PC-3 (cell line): ENCODE measurements at regions not wholly inside any gene's neighbourhood (a gene's known extent, or its start where the extent isn't known, plus 50 kb on each side); places are given as distances from the start of the nearest gene placed in this dataset.
A peak's percentile ranks its signal among the peaks of the same experiment; 100 is the strongest.

Experiments used
- ATAC-seq: fragments of 200-7000 bp; cut with Tn5 transposase; 2 replicates; pipeline ENCODE4 v1.9.1; 2020; ENCODE audit warnings: mild to moderate bottlenecking, moderate library complexity
- BruUV-seq: library from RNA; stranded (reverse); fragments of 400-500 nt; replicated peaks from 2 replicates; lab custom pipeline; 2021; lab: Mats Ljungman, UMichigan
- CTCF ChIA-PET: fragments of 300-600 bp; sonication (Branson Sonifier 250); formaldehyde crosslinking; loops from one replicate; lab custom pipeline; 2022; ENCODE audit warnings: antibody characterized with exemption; lab: Charles Lee
- POLR2A ChIA-PET: fragments of 300-600 bp; sonication (Branson Sonifier 250); formaldehyde crosslinking; loops from one replicate; lab custom pipeline; 2022; ENCODE audit warnings: antibody characterized with exemption; ENCODE audit not compliant: unreplicated experiment; lab: Charles Lee
- DNase-seq: peaks from one replicate; pipeline ENCODE4 v3.0.0-alpha.2; 2015
- H2AFZ ChIP-seq: fragments of 300-600 bp; sonication (generic); 2 replicates; pipeline ENCODE4 v1.6.0; 2016; ENCODE audit warnings: antibody characterized with exemption, low read length
- H3F3A ChIP-seq: fragments of 300-600 bp; sonication (generic); one replicate; pipeline ENCODE4 v1.6.0; 2017; ENCODE audit warnings: antibody characterized with exemption, low read length, control low read depth, mild to moderate bottlenecking; ENCODE audit not compliant: unreplicated experiment
- H3K27ac ChIP-seq: fragments of 300-600 bp; sonication (generic); 2 replicates; pipeline ENCODE4 v1.5.1; 2016; ENCODE audit warnings: mild to moderate bottlenecking, low read length
- H3K27me3 ChIP-seq: fragments of 300-600 bp; sonication (generic); 2 replicates; pipeline ENCODE4 v1.6.1; 2016; ENCODE audit warnings: low read length, mixed read lengths
- H3K36me3 ChIP-seq: fragments of 300-600 bp; sonication (generic); 2 replicates; pipeline ENCODE4 v1.6.1; 2016; ENCODE audit warnings: low read depth, mixed run types, low read length, mixed read lengths
- H3K4me1 ChIP-seq: fragments of 300-600 bp; sonication (generic); 2 replicates; pipeline ENCODE4 v1.5.1; 2016; ENCODE audit warnings: low read length; ENCODE audit not compliant: insufficient read depth
- H3K4me2 ChIP-seq: fragments of 300-600 bp; sonication (generic); 2 replicates; pipeline ENCODE4 v1.6.0; 2016; ENCODE audit warnings: low read length
- H3K4me3 ChIP-seq: fragments of 300-600 bp; sonication (generic); 2 replicates; pipeline ENCODE4 v1.5.1; 2016; ENCODE audit warnings: mild to moderate bottlenecking, low read length, mixed read lengths
- H3K79me2 ChIP-seq: fragments of 300-600 bp; sonication (generic); 2 replicates; pipeline ENCODE4 v1.6.1; 2017; ENCODE audit warnings: low read length, mixed read lengths
- H3K9ac ChIP-seq: fragments of 300-600 bp; sonication (generic); 2 replicates; pipeline ENCODE4 v1.6.0; 2016; ENCODE audit warnings: mild to moderate bottlenecking, low read length
- H3K9me2 ChIP-seq: fragments of 300-600 bp; sonication (generic); replicated peaks from 2 replicates; pipeline ENCODE4 v1.6.1; 2016; ENCODE audit warnings: mixed run types, low read length, mixed read lengths
- H3K9me3 ChIP-seq: fragments of 300-600 bp; sonication (generic); 2 replicates; pipeline ENCODE4 v1.6.1; 2016; ENCODE audit warnings: low read length, mixed read lengths
- H4K20me1 ChIP-seq: fragments of 300-600 bp; sonication (generic); 2 replicates; pipeline ENCODE4 v1.6.1; 2016; ENCODE audit warnings: low read length, mixed read lengths
- EZH2 ChIP-seq: fragments of 300-600 bp; sonication (generic); IDR thresholded peaks from one replicate; pipeline ENCODE4 v1.6.1; 2017; ENCODE audit warnings: antibody characterized with exemption, mild to moderate bottlenecking, low read length; ENCODE audit not compliant: unreplicated experiment
- EZH2phosphoT487 ChIP-seq: fragments of 300-600 bp; sonication (generic); IDR thresholded peaks from 2 replicates; pipeline ENCODE4 v1.6.1; 2018; ENCODE audit warnings: mild to moderate bottlenecking, antibody characterized with exemption, low read length, borderline replicate concordance
- intact Hi-C: fragments of 100-400 bp; cut with micrococcal nuclease; formaldehyde crosslinking; loops from 2 replicates; pipeline ENCODE4 v1.9.0; 2023
- TF ChIP-seq, protein P1 (sequence below): fragments of 300-600 bp; sonication (generic); conservative IDR thresholded peaks from 2 replicates; pipeline ENCODE4 v1.5.1; 2017; ENCODE audit warnings: antibody characterized with exemption, low read depth, mild to moderate bottlenecking, low read length

DNA sequence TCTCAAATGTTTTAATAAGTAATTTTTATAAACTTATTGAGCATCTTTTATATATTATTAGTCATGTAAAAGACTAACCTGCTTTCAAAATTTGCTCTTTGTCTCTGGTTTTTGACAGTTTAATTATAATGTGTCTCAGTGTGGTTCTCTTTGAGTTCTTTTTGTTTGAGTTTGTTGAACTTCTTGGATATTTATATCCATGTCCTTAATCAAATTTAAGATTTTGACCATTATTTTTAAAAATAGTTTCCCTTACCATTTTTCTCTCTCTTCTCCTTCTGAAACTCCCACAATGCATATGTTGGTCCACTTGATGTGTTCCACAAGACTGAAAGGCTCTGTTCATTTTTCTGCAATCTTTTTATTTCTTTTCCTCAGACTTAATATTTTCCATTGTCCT lies 366.1 kb upstream of the GOLIM4 start:
- no peak for ATAC-seq
- TF ChIP-seq, protein P1, sequence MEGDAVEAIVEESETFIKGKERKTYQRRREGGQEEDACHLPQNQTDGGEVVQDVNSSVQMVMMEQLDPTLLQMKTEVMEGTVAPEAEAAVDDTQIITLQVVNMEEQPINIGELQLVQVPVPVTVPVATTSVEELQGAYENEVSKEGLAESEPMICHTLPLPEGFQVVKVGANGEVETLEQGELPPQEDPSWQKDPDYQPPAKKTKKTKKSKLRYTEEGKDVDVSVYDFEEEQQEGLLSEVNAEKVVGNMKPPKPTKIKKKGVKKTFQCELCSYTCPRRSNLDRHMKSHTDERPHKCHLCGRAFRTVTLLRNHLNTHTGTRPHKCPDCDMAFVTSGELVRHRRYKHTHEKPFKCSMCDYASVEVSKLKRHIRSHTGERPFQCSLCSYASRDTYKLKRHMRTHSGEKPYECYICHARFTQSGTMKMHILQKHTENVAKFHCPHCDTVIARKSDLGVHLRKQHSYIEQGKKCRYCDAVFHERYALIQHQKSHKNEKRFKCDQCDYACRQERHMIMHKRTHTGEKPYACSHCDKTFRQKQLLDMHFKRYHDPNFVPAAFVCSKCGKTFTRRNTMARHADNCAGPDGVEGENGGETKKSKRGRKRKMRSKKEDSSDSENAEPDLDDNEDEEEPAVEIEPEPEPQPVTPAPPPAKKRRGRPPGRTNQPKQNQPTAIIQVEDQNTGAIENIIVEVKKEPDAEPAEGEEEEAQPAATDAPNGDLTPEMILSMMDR = no peak
- no peak for TF ChIP-seq EZH2
- TF ChIP-seq EZH2phosphoT487 = no peak
- no peak for DNase-seq
- intact Hi-C loops = no loop called here
- Histone ChIP-seq H3K9ac (no peak overlapping the region), H3K9me2 (no peaks in the 10 kb centered on the region), H3K79me2 (no peaks in the 10 kb centered on the region), H3K4me2 (no peak overlapping the region), H3K4me1 (peaks cover 17% of the 10 kb centered on the region), H4K20me1 (no peaks in the 10 kb centered on the region), H3K27me3 (no peaks in the 10 kb centered on the region), H2AFZ (no peak overlapping the region), H3K4me3 (no peak overlapping the region), H3K27ac (no peak overlapping the region), H3K9me3 (no peaks in the 10 kb centered on the region), H3K36me3 (no peaks in the 10 kb centered on the region), H3F3A (no peaks in the 10 kb centered on the region)
- BruUV-seq = no TSS peak
- POLR2A ChIA-PET = no interaction called here
- CTCF ChIA-PET = no interaction called here

DNA sequence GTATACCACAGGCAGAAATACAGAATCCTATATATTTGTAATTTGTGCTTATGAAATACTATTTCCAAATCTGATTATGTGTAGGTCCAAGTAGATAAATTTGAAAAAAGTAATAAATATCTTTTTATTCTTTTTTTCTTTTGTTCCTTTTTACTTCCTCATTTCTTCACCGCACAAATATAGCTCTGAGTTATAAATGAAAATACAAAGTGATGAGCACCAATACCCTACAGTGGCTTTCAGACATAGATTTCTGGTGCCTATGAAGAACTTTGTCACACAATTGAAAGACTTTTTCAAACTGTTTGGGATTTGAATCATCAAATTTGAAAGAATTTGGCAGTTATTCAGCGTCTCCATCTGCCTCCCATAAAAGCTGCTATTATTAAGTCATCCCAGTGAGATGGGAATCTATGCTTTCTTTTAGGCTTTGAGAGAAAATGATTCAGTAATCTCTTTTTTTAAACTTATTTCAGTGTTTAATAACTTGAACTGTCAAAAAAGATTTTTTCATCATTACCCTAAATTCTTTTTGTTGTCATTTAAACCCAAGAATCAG lies 363.6 kb upstream of the GOLIM4 start:
- Histone ChIP-seq H3K27ac (0 out of 2 replicates have a peak overlapping the region, but pooled peaks have one; percentile 27), H3K4me3 (no peak overlapping the region), H3K9ac (no peak overlapping the region), H3K4me2 (no peak overlapping the region), H3K27me3 (no peaks in the 10 kb centered on the region), H4K20me1 (no peaks in the 10 kb centered on the region), H3K36me3 (no peaks in the 10 kb centered on the region), H2AFZ (no peak overlapping the region), H3F3A (no peaks in the 10 kb centered on the region), H3K9me2 (no peaks in the 10 kb centered on the region), H3K9me3 (no peaks in the 10 kb centered on the region), H3K4me1 (peaks cover 17% of the 10 kb centered on the region), H3K79me2 (no peaks in the 10 kb centered on the region)
- ATAC-seq (peak; percentile 43), DNase-seq (peak; percentile 62)
- no TSS peak for BruUV-seq
- CTCF ChIA-PET = no interaction called here
- TF ChIP-seq EZH2phosphoT487 = no peak
- no peak for TF ChIP-seq EZH2
- TF ChIP-seq, protein P1 = no peak
- intact Hi-C loops = loop anchor here (1.0 to 2.0 kb wide), 2 partner anchors 151 to 211 kb away; no protein-coding TSS in a partner anchor
- POLR2A ChIA-PET = no interaction called here

GRCh38 chr3:168457954-168458539 lies 362.3 kb upstream of the GOLIM4 start:
- Histone ChIP-seq H3K4me1 (peaks cover 17% of the 10 kb centered on the region), H3K9me3 (no peaks in the 10 kb centered on the region), H3K27ac (peak overlapping the region; percentile 27), H4K20me1 (no peaks in the 10 kb centered on the region), H3K9me2 (no peaks in the 10 kb centered on the region), H3K4me2 (0 out of 2 replicates have a peak overlapping the region, but pooled peaks have one; percentile 34), H3K4me3 (no peak overlapping the region), H3K79me2 (no peaks in the 10 kb centered on the region), H3K27me3 (no peaks in the 10 kb centered on the region), H3K36me3 (no peaks in the 10 kb centered on the region), H3F3A (no peaks in the 10 kb centered on the region), H2AFZ (no peak overlapping the region), H3K9ac (no peak overlapping the region)
- peak; percentile 60 for DNase-seq
- CTCF ChIA-PET = interaction anchor here (0.8 kb wide), 1 partner anchor 247 kb away, joined by 3 read pairs; no protein-coding TSS in a partner anchor
- BruUV-seq = no TSS peak
- intact Hi-C loops = loop anchor here (1.0 to 2.0 kb wide), 3 partner anchors 32 to 209 kb away; no protein-coding TSS in a partner anchor
- peak; percentile 97 for ATAC-seq
- no peak for TF ChIP-seq EZH2
- no peak for TF ChIP-seq EZH2phosphoT487
- TF ChIP-seq, protein P1 = no peak
- POLR2A ChIA-PET = interaction anchor here (0.5 kb wide), 1 partner anchor 272 kb away, joined by 3 read pairs; no protein-coding TSS in a partner anchor
